ENCODE measurements at regions not wholly inside any gene's neighbourhood (a gene's known extent, or its start where the extent isn't known, plus 50 kb on each side); places are given as distances from the start of the nearest gene placed in this dataset.

DNA sequence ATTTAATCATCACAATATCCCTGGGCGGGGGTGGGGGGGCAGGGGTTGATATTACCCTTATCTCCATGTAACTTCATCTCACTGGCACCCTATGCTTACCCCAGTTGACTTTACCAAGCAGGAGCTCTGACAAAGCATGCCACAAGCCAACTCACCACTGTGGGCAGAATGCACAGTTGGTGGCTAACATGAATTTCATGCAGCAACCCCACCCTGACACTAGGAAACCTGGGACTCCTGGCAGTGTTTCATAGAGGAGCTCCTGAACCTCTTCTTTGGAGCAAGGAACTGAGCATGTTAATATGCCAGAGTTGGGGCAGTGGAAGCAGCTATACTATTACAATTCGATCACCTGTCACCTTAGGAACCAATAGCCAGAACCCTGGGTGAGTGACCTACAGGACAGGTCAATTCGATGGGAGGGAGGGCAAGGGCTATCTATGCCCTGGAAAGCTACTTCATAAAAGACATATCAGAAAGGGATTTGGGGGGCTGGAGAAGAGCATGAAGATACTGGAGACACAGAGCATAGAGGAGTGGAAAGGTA lies 97.2 kb upstream of the ACSL4 start:
- no peak overlapping the region for H3K4me3 ChIP-seq (ENCODE audit: low read depth, low read length)
- TF ChIP-seq, protein P1, sequence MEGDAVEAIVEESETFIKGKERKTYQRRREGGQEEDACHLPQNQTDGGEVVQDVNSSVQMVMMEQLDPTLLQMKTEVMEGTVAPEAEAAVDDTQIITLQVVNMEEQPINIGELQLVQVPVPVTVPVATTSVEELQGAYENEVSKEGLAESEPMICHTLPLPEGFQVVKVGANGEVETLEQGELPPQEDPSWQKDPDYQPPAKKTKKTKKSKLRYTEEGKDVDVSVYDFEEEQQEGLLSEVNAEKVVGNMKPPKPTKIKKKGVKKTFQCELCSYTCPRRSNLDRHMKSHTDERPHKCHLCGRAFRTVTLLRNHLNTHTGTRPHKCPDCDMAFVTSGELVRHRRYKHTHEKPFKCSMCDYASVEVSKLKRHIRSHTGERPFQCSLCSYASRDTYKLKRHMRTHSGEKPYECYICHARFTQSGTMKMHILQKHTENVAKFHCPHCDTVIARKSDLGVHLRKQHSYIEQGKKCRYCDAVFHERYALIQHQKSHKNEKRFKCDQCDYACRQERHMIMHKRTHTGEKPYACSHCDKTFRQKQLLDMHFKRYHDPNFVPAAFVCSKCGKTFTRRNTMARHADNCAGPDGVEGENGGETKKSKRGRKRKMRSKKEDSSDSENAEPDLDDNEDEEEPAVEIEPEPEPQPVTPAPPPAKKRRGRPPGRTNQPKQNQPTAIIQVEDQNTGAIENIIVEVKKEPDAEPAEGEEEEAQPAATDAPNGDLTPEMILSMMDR (IDR thresholded peaks at IDR 0.05; ENCODE audit: low read depth, low read length), result no peak
- in situ Hi-C loops (cut with HindIII; ENCODE audit: low sequenced_read_pairs), result no loop called here
- DNase-seq (ENCODE audit: low read depth, low spot score), result no peak

- peak; percentile 38 for DNase-seq (ENCODE audit: low read depth, low spot score)
- TF ChIP-seq, protein P1 (IDR thresholded peaks at IDR 0.05; ENCODE audit: low read depth, low read length), result no peak
- in situ Hi-C loops (cut with HindIII; ENCODE audit: low sequenced_read_pairs), result no loop called here
- H3K4me3 ChIP-seq (ENCODE audit: low read depth, low read length), result no peak overlapping the region
Measured at GRCh38 chrX:109830704-109831206, 97.7 kb upstream of the ACSL4 start.

- no peak for DNase-seq (ENCODE audit: low read depth, low spot score)
- TF ChIP-seq, protein P1 (IDR thresholded peaks at IDR 0.05; ENCODE audit: low read depth, low read length), result no peak
- in situ Hi-C loops (cut with HindIII; ENCODE audit: low sequenced_read_pairs), result no loop called here
- no peak overlapping the region for H3K4me3 ChIP-seq (ENCODE audit: low read depth, low read length)
Measured at GRCh38 chrX:109831326-109831985, 98.4 kb upstream of the ACSL4 start.

DNA sequence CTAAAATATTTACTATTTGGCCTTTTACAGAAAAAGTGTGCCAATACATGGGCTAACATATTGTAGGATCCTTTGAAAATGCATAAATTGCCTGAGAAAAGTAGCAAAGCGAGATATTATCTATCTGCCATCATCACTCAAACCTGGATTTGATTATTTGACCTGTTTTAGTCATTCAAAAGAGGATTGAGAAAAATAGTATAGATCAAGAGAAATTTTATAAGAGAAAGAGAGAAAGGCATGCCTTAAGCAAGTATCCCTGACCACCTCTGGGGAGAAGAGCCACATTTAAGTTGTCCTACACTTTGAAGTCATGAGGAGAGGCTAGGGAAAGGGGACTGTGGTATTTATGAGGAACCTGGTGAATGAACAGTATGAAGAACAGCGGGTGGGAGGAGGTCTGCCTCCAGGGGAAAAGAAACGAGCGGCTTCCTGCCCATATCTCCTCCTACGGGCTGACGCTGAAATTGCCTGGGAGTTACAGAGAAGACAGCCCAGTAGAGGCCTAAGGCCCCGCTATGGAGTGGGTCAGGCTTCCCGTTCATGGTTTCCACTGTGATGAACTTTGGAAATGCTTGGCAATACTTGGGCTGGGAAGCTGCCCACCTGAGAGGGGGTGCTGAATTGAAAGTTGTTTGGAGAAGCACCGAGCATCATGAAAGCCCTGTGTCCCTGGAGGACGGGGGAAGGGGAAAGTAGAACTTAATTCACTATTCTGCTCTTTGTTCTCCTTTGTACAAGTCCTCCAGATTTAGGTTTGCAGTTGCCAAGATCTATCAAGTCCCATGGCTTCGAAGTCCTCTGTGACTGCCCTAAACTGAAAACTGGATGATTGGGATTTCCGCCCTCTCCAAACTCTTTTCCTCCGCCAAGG lies 106.9 kb upstream of the ACSL4 start:
- in situ Hi-C loops (cut with HindIII; ENCODE audit: low sequenced_read_pairs), result no loop called here
- H3K4me3 ChIP-seq (ENCODE audit: low read depth, low read length), result no peak overlapping the region
- DNase-seq (ENCODE audit: low read depth, low spot score), result peak; percentile 38
- TF ChIP-seq, protein P1 (IDR thresholded peaks at IDR 0.05; ENCODE audit: low read depth, low read length), result peak; percentile 9

DNA sequence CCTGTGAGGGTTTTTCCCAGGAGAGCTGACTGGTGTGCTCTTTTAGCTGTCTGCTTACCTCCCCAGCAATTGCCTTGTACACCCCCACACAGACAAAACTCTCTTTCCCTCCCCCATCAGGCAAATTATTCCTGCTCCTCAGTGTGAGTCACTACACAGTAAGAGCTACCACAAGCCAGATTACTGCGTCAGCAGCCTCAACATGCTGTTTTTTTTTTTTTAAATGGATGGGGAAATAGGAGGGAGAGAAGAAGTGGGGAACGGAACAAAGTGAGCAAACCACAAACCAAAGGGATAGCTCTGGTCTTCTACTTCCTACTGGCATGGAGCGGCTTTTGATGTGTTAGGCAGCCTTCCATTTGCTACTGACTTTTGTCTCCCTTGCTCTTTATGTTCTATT lies 107.5 kb upstream of the ACSL4 start:
- DNase-seq (ENCODE audit: low read depth, low spot score), result peak; percentile 94
- in situ Hi-C loops (cut with HindIII; ENCODE audit: low sequenced_read_pairs), result no loop called here
- TF ChIP-seq, protein P1 (IDR thresholded peaks at IDR 0.05; ENCODE audit: low read depth, low read length), result no peak
- no peak overlapping the region for H3K4me3 ChIP-seq (ENCODE audit: low read depth, low read length)

DNA sequence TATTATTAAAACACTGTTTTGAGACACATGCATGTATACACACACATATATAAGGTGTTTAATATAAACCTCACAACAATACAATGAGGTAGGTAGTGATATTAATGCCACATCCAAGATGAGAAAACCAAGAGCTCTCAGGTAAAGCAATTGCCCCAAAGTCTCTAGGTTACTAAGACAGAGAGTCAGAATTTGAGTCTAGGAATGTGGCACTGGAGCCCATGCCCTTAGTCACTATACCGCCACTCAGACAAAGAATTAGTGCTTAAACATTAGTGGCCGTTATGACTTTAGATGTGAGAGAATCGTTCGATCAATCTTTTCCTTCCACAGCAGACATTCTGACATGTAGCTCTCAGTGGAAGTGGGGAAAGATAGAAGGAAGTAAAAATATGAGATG lies 108.2 kb upstream of the ACSL4 start:
- in situ Hi-C loops (cut with HindIII; ENCODE audit: low sequenced_read_pairs), result no loop called here
- TF ChIP-seq, protein P1 (IDR thresholded peaks at IDR 0.05; ENCODE audit: low read depth, low read length), result no peak
- DNase-seq (ENCODE audit: low read depth, low spot score), result no peak
- H3K4me3 ChIP-seq (ENCODE audit: low read depth, low read length), result no peak overlapping the region
